NB4 (cell line): ENCODE measurements at regions not wholly inside any gene's neighbourhood (a gene's known extent, or its start where the extent isn't known, plus 50 kb on each side); places are given as distances from the start of the nearest gene placed in this dataset.

ENCODE experiments used
- CTCF ChIP-seq: IDR thresholded peaks from one replicate; pipeline ENCODE4 v1.5.1; 2012; ENCODE audit warnings: low read depth, low read length
- POLR2A ChIP-seq: IDR thresholded peaks from 2 replicates; pipeline ENCODE4 v1.6.1; 2011; ENCODE audit warnings: mild to moderate bottlenecking; ENCODE audit not compliant: insufficient read length; ENCODE audit errors: extremely low read depth
- TF ChIP-seq, protein P1 (sequence below): IDR thresholded peaks from 2 replicates; pipeline ENCODE4 v1.6.1; 2011; ENCODE audit warnings: low read depth, low read length

- TF ChIP-seq, protein P1, sequence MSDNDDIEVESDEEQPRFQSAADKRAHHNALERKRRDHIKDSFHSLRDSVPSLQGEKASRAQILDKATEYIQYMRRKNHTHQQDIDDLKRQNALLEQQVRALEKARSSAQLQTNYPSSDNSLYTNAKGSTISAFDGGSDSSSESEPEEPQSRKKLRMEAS = no peak
- no peak for TF ChIP-seq CTCF
- TF ChIP-seq POLR2A = no peak
Measured at GRCh38 chr9:102087141-102087540, 348.7 kb upstream of the GRIN3A start.
